ENCODE measurements at regions not wholly inside any gene's neighbourhood (a gene's known extent, or its start where the extent isn't known, plus 50 kb on each side); places are given as distances from the start of the nearest gene placed in this dataset.

GRCh38 chrX:69307756-69308155, 142.5 kb upstream of the PJA1 start:
- TF ChIP-seq CTCF (IDR thresholded peaks at IDR 0.05; ENCODE audit: insufficient read depth, low read depth, low read length, missing control alignments), result no peak
- H3K4me3 ChIP-seq (ENCODE audit: low read depth, low read length), result no peak overlapping the region
- no peak for DNase-seq (ENCODE audit: low read depth)

- no peak overlapping the region for H3K4me3 ChIP-seq (ENCODE audit: low read depth, low read length)
- TF ChIP-seq CTCF (IDR thresholded peaks at IDR 0.05; ENCODE audit: insufficient read depth, low read depth, low read length, missing control alignments), result no peak
- no peak for DNase-seq (ENCODE audit: low read depth)
Measured at GRCh38 chrX:69307029-69307428, 141.8 kb upstream of the PJA1 start.

- TF ChIP-seq CTCF (IDR thresholded peaks at IDR 0.05; ENCODE audit: insufficient read depth, low read depth, low read length, missing control alignments), result no peak
- no peak overlapping the region for H3K4me3 ChIP-seq (ENCODE audit: low read depth, low read length)
- DNase-seq (ENCODE audit: low read depth), result no peak
Measured at GRCh38 chrX:69306063-69306404, 140.8 kb upstream of the PJA1 start.

GRCh38 chrX:69305333-69306062, 140.2 kb upstream of the PJA1 start:
- DNase-seq (ENCODE audit: low read depth), result no peak
- no peak overlapping the region for H3K4me3 ChIP-seq (ENCODE audit: low read depth, low read length)
- no peak for TF ChIP-seq CTCF (IDR thresholded peaks at IDR 0.05; ENCODE audit: insufficient read depth, low read depth, low read length, missing control alignments)

GRCh38 chrX:69303231-69303630, 138.0 kb upstream of the PJA1 start:
- TF ChIP-seq CTCF (IDR thresholded peaks at IDR 0.05; ENCODE audit: insufficient read depth, low read depth, low read length, missing control alignments), result no peak
- DNase-seq (ENCODE audit: low read depth), result no peak
- H3K4me3 ChIP-seq (ENCODE audit: low read depth, low read length), result no peak overlapping the region

GRCh38 chrX:69299951-69300714, 134.9 kb upstream of the PJA1 start:
- DNase-seq (ENCODE audit: low read depth), result no peak
- TF ChIP-seq CTCF (IDR thresholded peaks at IDR 0.05; ENCODE audit: insufficient read depth, low read depth, low read length, missing control alignments), result no peak
- no peak overlapping the region for H3K4me3 ChIP-seq (ENCODE audit: low read depth, low read length)

Measured in GM12865 (cell line).